K562 (cell line): ENCODE measurements at regions not wholly inside any gene's neighbourhood (a gene's known extent, or its start where the extent isn't known, plus 50 kb on each side); places are given as distances from the start of the nearest gene placed in this dataset.

Experiments
- EP300 ChIP-seq: IDR thresholded peaks from 2 replicates; pipeline ENCODE4 v1.6.1; 2012; ENCODE audit warnings: low read length, improper control_type of control experiment
- GATA2 ChIP-seq: sonication (generic); formaldehyde crosslinking; IDR thresholded peaks from 2 replicates; pipeline ENCODE4 v1.4.0; 2020; ENCODE audit warnings: mild to moderate bottlenecking, missing genetic modification reagents
- HMG20B ChIP-seq: fragments of 250-450 bp; sonication (Bioruptor Pico); IDR thresholded peaks from 2 replicates; pipeline ENCODE4 v1.5.0; 2021; ENCODE audit warnings: mild to moderate bottlenecking
- KAT2B ChIP-seq: IDR thresholded peaks from one replicate; pipeline ENCODE4 v1.6.1; 2012; ENCODE audit warnings: low read depth, mild to moderate bottlenecking, control low read depth, inconsistent platforms, low read length, moderate library complexity

DNA sequence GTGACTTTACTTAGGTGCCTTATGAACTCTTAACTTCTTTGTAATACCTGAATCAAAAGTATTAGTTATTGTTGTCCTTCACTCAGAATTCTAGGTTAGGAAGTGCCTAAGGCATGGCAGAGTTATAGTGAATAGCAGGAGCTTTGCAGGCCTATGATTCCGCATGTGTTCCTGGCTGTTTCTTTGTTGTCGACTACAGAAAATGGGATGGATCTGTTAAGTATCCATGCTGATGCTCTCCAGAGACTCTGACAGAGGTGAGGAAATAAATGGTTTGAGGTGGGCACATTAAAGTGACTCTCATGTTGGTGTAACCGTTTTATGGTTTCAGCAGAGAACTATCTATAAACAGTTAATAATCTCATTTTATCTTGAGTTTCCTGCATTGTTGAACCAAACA is 1601.3 kb downstream of the PCDH7 start:
- TF ChIP-seq HMG20B (CRISPR knock-in tag) (no peak), KAT2B (no peak), GATA2 (CRISPR knock-in tag) (no peak), EP300 (no peak)
